ENCODE measurements at regions not wholly inside any gene's neighbourhood (a gene's known extent, or its start where the extent isn't known, plus 50 kb on each side); places are given as distances from the start of the nearest gene placed in this dataset.
A peak's percentile ranks its signal among the peaks of the same experiment; 100 is the strongest.

DNA sequence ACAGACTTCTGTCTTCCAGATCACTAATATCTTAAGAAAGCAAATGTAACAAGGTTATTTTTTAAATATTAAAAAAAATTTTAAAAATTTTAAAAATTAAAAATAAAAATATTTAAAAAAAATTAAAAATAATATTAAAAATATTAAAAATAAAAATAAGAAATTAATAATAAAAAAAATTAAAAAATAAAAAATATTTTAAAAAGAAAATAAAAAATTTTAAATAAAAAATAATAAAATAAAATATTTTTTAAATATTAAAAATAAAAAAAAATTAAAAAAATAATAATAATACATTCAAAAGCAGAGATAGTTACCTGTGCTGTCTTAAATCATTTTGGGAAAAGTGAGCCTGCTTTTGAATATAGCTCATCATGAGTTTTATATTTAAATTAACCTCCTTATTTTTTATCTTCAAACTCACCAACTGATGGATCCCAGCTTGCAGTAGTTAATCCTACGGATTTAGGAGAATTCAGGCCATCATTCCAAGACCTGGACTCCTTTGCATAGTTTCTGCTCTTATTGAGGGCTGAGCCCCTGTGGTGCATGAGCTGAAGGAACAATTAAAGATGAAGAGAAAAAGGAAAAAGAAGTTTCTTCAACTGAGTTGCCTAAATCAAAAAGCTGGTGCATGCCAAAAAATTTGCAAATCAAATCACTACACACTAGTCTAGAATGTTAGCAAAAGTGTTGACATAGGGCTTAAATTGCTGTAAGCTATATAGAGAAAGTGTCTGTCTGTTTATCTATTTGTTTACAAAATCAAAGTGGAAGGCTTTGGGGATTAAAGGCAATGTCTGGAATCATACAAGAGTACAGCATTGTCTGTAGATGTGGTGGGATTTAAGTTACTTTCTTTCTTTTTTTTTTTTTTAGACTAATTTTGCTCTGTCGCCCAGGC lies 50.5 kb upstream of the ZNF438 start:
- DNase-seq (ENCODE audit: insufficient read length, low spot score) (no peak), FAIRE-seq (peak; percentile 8)

DNA sequence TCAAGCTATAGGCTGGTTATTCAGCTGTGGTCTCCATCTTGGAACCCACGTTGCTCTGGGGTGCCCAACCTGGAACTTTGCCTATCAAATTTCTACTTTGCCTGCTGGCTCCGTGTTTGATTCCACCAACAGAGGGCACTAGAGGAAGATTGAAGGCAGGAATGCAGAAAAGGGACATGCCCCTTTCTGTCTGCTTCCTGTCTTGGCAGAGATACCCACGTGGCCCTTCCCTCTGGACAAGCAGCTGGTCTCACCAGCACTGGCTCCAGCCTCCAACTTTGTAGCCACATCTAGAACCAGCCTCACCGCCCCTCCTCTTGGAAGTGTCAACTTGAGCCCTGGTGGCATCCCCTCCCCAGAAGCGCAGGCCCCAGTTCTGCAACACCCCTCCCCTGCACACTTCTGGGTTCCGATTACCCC lies 52.1 kb upstream of the ZNF438 start:
- peak; percentile 29 for DNase-seq (ENCODE audit: insufficient read length, low spot score)
- peak; percentile 79 for FAIRE-seq

GRCh38 chr10:31087011-31087410 lies 55.3 kb upstream of the ZNF438 start:
- DNase-seq (ENCODE audit: insufficient read length, low spot score) = no peak
- no peak for FAIRE-seq

- no peak for FAIRE-seq
- no peak for DNase-seq (ENCODE audit: insufficient read length, low spot score)
Measured at GRCh38 chr10:31087851-31088250, 56.2 kb upstream of the ZNF438 start.

DNA sequence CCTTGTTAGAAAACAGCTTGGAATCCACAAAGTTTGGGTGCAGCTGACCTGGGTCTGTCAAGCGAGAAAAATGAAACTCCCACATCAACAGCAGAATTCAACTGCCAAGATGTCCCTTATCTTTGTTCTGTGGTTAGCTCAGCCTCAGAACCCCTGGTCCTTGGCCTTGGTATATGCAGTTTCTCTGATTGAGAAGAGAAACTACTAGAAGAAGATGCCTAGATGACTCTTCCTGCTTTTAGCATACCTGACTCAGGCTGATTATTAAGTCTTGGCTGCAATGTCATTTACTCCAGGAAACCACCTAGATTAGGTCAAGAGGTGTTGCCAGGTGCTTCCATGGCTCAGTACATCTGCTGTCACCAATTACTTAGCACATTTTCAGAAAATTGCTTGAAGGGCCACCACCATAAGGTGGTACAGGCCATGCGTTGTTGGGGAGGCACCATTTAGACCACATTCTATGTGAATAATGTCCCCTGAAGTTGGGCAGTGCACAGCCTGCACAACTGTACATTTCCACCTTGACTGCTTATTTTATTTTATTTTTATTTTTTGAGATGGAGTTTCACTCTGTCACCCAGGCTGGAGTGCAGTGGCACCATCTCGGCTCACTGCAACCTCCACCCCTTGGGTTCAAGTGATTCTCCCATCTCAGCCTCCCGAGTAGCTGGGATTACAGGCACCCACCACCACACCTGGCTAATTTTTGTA lies 59.4 kb upstream of the ZNF438 start:
- no peak for FAIRE-seq

DNA sequence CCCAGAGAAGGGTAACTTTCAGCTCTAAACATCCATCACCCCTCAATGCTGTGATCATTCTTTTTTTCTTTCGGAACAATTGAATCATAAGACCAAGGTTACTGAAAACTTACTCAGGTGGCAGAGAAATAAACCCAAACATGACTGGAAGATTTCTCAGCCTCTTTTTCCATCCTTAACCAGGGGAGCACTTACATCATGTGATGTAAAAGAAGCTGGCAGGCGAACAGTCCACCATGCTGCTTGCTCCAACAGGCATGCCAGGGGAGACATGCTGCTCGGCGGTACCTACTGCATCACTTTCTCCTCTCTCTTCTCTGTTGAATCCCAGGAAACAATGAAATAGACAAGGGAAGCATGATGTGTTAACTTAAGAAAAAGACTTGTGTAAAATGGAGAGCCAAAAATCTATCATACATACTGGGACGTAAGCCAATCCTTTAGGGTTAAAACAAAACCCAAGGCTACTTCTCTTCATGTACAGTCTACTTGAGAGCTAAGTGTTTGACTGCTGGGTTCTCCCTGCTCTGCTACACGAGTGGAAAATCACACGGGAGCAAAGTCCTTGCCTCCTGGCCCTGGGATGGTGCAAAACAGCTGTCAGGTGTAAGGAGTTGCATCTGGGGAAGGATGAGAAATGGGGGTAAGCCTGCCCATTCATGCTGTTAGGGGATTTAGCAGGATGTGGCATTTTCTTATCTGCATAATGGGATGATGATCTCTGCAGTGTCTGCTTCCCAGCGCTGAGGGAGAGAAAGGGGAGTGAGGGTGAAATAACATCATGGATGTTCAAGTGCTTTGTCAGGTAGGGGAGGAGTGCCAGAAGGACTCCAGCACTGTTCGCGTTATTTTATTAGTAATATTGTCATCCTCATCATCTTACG lies 64.3 kb upstream of the ZNF438 start:
- DNase-seq (ENCODE audit: insufficient read length, low spot score) = no peak
- no peak for FAIRE-seq

More for the DNA sequence above, 59.4 kb upstream of the ZNF438 start:
- no peak for DNase-seq (ENCODE audit: insufficient read length, low spot score)

DNA sequence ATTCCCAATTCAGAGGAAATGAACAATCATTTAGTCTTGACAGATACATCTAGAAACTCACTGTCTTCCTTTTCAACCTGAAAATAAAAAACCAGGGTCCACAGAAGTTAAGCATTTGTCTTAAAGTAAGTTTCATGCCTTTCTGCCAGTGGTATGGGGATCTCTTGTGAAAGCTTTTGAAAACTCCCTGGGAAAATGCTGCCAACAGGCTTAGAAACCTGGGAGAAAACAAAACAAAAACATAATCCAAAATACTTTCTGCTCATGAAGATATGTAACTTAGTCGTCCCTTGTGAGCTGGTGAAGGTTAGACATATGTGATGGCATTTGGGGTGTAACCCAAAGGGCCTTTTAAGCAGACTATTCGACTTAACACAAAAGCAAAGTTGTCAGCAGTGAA lies 66.4 kb upstream of the ZNF438 start:
- no peak for FAIRE-seq
- DNase-seq (ENCODE audit: insufficient read length, low spot score) = no peak

- FAIRE-seq = no peak
Measured at GRCh38 chr10:31099094-31099493, 67.4 kb upstream of the ZNF438 start.

GRCh38 chr10:31099664-31100063 lies 68.0 kb upstream of the ZNF438 start:
- FAIRE-seq (no peak), DNase-seq (ENCODE audit: insufficient read length, low spot score) (no peak)

More at GRCh38 chr10:31099094-31099493, 67.4 kb upstream of the ZNF438 start:
- DNase-seq (ENCODE audit: insufficient read length, low spot score) = no peak

GRCh38 chr10:31100115-31100601 lies 68.5 kb upstream of the ZNF438 start:
- DNase-seq (ENCODE audit: insufficient read length, low spot score) (no peak), FAIRE-seq (no peak)

DNA sequence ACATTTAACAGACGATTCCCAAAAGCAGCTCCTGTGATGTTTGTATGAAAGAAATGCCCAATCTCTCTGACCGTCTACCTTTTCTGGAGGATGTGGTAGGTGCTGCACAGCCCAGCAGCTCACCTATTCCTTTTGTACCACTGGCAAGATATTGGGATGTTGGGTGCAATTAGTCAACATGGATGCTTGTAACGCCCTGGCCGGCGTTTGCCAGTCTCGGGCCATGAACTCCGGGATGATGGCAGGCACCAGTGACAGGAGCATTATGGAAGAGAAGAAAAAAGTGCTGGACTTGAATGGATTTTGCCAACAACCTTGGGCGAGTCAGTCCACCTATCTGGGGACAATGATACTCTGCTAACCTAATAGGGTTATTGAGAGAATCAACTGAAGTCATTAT lies 69.0 kb upstream of the ZNF438 start:
- FAIRE-seq = no peak

GRCh38 chr10:31101123-31101522 lies 69.5 kb upstream of the ZNF438 start:
- no peak for DNase-seq (ENCODE audit: insufficient read length, low spot score)
- FAIRE-seq = peak; percentile 58

More for the DNA sequence above, 69.0 kb upstream of the ZNF438 start:
- no peak for DNase-seq (ENCODE audit: insufficient read length, low spot score)

- no peak for FAIRE-seq
Measured at GRCh38 chr10:31102421-31102820, 70.8 kb upstream of the ZNF438 start.

DNA sequence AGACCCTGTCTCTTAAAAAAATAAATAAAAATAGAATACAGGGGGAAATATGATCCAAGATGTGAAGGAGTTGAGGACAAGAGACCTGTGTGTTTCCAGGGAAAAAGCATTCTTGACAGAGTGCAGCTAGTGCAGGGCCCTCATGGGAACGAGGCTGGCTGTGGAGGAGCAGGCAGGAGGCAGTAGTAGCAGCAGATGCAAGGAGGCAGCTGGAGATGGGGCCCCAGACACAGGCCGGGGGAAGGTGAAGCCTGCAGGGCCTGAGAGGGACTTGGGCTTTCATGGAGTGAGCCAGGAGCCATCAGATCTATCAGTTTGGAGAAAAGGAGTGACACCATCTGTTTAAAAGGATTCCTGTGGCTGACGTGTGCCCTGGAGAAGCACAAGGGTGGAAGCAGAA lies 71.4 kb upstream of the ZNF438 start:
- DNase-seq (ENCODE audit: insufficient read length, low spot score) (no peak), FAIRE-seq (no peak)

More at GRCh38 chr10:31102421-31102820, 70.8 kb upstream of the ZNF438 start:
- no peak for DNase-seq (ENCODE audit: insufficient read length, low spot score)

GRCh38 chr10:31112961-31113360 lies 81.3 kb upstream of the ZNF438 start:
- FAIRE-seq (no peak), DNase-seq (ENCODE audit: insufficient read length, low spot score) (no peak)

GRCh38 chr10:31116226-31116625 lies 84.6 kb upstream of the ZNF438 start:
- no peak for DNase-seq (ENCODE audit: insufficient read length, low spot score)
- no peak for FAIRE-seq

DNA sequence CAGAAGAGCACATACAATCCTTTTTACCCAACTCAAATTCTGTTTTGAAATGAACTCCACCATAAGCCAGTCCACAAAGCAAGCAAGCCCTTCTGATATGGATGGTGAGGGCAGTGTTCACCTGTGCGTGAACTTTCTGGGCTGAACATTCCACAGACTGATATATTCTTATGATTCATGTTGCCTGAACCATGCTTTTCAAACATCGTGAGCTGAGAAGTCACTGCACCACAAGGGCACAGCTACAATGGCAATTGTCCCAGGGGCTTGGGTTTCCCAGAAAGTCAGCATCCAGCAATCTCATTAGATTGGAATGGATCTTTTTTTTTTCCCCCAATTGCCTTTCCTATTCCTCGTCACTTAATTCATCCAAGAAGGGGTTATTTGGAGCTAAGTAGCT lies 86.9 kb upstream of the ZNF438 start:
- DNase-seq (ENCODE audit: insufficient read length, low spot score) (no peak), FAIRE-seq (no peak)

DNA sequence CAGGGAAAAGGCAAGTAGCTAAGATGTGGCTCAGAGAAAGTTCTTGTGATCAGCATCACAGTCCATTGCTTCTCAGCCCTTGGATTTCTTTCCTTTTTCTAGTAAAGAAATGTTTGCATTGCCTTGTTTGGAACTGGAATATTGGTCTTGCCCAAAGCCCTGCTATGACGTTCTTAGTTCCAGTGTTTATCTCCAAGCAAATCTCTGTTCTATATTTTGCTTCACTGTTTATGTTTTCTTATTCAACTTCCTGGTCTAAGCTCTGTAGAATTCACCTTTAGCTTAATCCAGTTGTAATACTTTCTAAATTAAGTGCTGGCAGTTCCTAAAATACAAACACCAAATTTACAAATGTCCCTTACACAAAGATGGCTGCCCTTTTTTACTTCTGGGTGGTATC lies 88.7 kb upstream of the ZNF438 start:
- FAIRE-seq (no peak), DNase-seq (ENCODE audit: insufficient read length, low spot score) (no peak)

GRCh38 chr10:31120961-31121685 lies 89.5 kb upstream of the ZNF438 start:
- FAIRE-seq = peak; percentile 37
- no peak for DNase-seq (ENCODE audit: insufficient read length, low spot score)

Data from GM19239 (cell line).